HuH-7.5 (cell line): ENCODE measurements at regions not wholly inside any gene's neighbourhood (a gene's known extent, or its start where the extent isn't known, plus 50 kb on each side); places are given as distances from the start of the nearest gene placed in this dataset.
"Not testable (repeated sequence)": the region's sequence is repeated elsewhere in the genome, so short reads cannot be mapped to it uniquely, and the experiment has no call there.

ENCODE experiments used
- DNase-seq: peaks from one replicate; pipeline ENCODE4 v3.0.0; 2011; ENCODE audit warnings: low spot score

- DNase-seq = no peak
Observed at GRCh38 chr12:5096241-5096924, 52.7 kb downstream of the KCNA5 start.

- no peak for DNase-seq
Observed at GRCh38 chr12:5097786-5098185, 54.1 kb downstream of the KCNA5 start.

- no peak for DNase-seq
Observed at GRCh38 chr12:5099136-5099535, 55.5 kb downstream of the KCNA5 start.

DNA sequence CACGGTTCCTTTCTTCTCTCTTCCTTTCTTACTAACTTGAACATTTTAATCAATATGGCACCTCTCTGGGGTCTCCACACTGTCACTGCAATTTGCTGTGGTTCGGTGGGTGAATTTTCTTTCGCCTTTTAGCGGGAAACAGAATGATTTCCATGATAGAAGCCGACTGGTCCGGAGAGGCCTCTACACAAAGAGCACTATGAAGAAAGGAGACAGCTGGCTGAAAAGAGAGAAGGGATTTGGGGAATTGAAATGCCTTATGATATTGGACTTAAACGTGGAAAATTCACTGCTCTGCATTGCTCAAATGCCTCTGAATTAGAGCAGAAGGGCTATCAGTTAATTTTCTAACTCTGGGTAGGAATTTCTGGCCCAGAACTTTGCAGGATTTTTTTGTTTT is 55.9 kb downstream of the KCNA5 start:
- DNase-seq = no peak

GRCh38 chr12:5101686-5102085 is 58.0 kb downstream of the KCNA5 start:
- no peak for DNase-seq

GRCh38 chr12:5102261-5102789 is 58.6 kb downstream of the KCNA5 start:
- no peak for DNase-seq

- no peak for DNase-seq
Observed at GRCh38 chr12:5102806-5103205, 59.1 kb downstream of the KCNA5 start.

GRCh38 chr12:5110345-5110744 is 66.7 kb downstream of the KCNA5 start:
- DNase-seq = no peak

DNA sequence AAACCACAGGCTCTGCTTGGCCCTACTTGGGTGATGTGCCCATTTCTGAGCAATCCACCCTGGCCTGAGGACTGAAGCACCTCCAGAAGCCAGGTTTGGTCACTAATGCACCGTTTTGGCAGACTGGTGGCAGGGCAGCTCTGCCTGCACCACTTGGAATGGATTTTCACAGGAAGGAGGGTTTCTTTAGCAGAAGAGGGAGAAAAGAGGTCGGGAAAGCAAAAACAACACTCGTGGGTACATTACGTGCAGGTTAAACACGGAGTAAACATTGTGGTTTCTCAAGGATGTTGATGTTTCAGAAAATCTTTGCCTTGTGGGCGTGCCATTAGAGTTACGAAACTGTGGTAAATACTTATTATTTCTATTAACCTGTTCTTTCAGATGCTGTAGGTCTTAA is 70.8 kb downstream of the KCNA5 start:
- no peak for DNase-seq

- not testable (repeated sequence) for DNase-seq
Observed at GRCh38 chr12:5121784-5122183, 78.1 kb downstream of the KCNA5 start.

DNA sequence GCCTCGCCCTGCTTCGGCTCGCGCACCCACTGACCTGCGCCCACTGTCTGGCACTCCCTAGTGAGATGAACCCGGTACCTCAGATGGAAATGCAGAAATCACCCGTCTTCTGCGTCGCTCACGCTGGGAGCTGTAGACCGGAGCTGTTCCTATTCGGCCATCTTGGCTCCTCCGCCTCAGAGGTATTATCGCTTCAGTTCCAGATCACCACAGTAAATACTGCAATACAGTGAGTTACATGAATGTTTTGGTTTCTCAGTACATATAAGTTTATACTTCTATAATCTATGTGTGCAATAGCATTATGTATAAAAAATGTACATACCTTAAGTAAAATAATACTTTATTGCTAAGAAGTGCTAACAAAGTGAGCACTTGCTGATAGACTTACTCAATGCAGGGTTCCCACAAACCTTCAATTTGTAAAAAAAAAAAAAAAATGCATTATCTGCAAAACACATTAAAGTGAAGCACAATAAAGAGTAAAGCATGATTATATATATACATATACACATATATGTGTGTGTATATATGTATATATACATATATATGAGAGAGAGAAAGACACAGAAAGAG is 78.7 kb downstream of the KCNA5 start:
- not testable (repeated sequence) for DNase-seq

DNA sequence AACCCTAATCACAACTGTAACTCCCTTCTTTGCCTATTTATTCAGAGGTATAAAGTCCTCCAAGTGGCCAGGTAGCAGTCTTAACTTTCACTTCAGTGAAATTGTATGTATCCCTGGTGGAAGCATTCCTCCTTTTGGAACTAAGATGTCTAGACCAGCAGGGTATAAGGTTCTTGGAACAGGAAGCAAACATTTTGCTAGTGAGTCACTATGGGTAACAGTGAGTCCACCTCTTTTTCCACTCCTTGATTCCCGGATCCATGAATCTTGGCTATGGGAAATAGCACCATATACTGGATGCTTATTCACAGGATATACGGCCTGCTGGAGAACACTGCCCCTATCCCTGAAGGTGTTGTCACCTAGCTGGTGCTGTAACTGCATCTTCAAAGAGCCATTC is 80.2 kb downstream of the KCNA5 start:
- DNase-seq = no peak

DNA sequence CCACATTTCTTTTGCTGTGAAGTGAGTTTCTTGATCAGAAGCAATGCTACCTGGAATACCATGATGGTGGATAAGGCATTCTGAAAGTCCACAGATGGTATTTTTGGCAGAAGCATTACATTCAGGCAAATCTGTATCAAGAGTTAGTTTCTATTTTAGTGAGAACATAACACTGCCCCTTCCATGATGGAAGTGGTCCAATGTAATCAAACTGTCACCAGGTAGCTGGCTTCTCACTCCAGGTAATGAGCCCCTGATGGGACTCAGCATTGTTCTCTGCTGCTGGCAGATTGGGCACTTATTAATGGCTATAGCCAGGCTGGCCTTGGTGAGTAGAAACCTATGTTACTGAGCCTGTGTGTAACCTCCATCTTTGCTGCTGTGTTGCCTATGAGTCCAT is 80.7 kb downstream of the KCNA5 start:
- DNase-seq = no peak

GRCh38 chr12:5134861-5135525 is 91.3 kb downstream of the KCNA5 start:
- DNase-seq = no peak

DNA sequence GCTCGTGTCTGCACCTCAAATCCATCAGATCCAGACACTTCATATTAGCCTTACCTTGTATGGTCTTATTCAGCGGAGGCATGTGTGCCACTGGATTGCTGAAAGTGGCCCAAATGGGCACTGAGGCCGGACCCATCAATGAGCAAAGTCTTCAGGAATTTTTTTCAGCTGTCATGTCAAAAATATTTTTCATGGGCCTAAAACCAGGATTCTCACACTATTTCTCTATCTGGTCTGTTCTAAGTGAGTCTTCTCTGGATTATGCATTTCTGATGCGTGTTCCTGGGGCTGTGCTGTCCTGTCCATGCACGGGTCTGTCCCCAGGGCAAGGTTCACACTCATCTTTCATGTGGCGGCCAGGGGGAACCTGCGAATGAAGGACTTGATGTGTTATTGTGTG is 94.6 kb downstream of the KCNA5 start:
- no peak for DNase-seq

DNA sequence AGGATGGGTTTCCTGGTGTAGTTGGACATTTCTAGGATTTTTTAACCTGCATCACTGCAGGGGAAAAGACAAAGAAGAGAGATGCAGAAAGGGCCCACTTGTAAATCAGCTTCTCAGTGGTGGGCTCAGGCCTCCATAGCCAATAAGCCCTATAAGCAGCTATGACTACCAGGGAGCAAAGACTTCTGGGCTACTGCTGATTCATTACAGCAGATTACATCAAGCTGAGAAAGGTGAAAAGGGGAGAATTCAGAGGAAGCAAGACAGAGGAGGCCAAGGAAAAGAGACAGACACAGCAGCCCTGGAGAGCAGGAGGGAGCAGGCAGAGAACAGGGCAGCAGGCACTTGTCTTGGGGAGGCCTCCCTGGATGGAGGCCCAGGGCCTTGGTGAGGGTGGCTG is 95.2 kb downstream of the KCNA5 start:
- DNase-seq = no peak

- DNase-seq = no peak
Observed at GRCh38 chr12:5139751-5140150, 96.1 kb downstream of the KCNA5 start.

DNA sequence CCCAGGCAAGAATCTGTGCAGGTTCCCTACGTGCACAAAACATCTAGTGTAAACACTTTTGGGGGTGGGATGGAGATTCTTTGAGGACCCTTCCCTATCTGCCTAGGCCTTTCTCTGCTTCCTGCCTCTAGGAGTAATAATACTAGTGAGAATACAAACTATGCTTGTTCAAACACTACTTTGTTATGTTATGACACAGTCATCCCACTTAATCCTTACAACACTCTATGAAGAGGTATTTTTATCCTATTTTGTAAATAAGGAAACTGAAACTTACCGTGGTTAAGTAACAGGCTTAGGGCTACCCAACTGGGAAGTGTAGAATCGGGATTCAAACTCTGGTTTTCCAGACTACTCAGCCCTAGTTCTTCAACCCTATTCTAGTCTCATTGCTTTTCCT is 96.5 kb downstream of the KCNA5 start:
- no peak for DNase-seq

DNA sequence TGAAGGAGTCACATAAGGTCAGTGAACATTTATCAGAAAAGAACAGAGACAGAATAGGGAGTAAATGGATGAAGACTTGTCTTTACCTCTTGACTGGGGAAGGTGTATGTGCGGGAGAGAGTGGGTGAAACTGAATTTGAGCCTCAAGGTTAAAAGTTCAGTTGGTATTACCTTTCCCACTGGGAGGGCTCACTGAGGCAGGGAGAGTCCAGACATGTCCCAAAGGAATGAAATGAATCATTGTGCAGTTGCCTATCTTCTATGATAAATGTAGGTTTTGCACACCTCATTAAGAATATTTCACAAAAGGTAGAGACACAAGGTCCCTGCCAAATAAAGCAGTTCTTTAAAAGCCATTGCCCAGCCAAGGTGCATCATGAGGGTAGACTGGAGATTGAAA is 105.2 kb downstream of the KCNA5 start:
- no peak for DNase-seq

GRCh38 chr12:5154091-5154490 is 110.4 kb downstream of the KCNA5 start:
- no peak for DNase-seq

DNA sequence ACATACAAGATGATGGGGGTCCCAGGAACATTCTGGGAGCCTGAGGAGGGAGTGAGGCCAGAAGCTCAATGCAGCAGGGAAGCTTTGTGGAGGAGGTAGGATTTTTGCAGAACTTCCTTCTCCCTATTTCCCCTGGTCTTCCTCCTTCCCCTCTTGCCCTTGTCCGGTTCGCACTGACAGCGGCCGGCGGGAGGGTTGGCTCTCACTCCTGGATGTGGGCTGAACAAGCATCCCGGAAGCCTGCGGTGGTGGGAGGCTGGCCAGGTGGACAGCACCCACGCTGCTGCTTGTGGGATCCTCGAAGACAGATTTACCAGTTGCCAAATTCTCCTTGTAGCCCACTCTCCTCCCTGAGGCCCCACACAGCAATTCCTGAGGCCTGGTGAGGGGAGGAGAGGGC is 112.2 kb downstream of the KCNA5 start:
- DNase-seq = no peak

GRCh38 chr12:5160827-5161226 is 117.1 kb downstream of the KCNA5 start:
- no peak for DNase-seq

- DNase-seq = no peak
Observed at GRCh38 chr12:5163661-5164060, 120.0 kb downstream of the KCNA5 start.
